Hepatic stellate cell (primary cell): ENCODE measurements at regions not wholly inside any gene's neighbourhood (a gene's known extent, or its start where the extent isn't known, plus 50 kb on each side); places are given as distances from the start of the nearest gene placed in this dataset.
"Not testable (repeated sequence)": the region's sequence is repeated elsewhere in the genome, so short reads cannot be mapped to it uniquely, and the experiment has no call there.

Experiments used
- DNase-seq: peaks from one replicate; pipeline ENCODE4 v3.0.0; 2011; ENCODE audit warnings: low spot score

DNA sequence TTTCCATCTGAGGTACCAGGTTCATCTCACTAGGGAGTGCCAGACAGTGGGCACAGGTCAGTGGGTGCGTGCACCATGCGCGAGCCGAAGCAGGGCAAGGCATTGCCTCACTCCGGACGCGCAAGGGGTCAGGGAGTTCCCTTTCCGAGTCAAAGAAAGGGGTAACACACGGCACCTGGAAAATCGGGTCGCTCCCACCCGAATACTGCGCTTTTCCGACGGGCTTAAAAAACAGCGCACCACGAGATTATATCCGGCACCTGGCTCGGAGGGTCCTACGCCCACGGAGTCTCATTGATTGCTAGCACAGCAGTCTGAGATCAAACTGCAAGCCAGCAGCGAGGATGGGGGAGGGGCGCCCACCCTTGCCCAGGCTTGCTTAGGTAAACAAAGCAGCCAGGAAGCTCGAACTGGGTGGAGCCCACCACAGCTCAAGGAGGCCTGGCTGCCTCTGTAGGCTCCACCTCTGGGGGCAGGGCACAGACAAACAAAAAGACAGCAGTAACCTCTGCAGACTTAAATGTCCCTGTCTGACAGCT, 242.5 kb downstream of the CYLC2 start:
- DNase-seq: not testable (repeated sequence)

DNA sequence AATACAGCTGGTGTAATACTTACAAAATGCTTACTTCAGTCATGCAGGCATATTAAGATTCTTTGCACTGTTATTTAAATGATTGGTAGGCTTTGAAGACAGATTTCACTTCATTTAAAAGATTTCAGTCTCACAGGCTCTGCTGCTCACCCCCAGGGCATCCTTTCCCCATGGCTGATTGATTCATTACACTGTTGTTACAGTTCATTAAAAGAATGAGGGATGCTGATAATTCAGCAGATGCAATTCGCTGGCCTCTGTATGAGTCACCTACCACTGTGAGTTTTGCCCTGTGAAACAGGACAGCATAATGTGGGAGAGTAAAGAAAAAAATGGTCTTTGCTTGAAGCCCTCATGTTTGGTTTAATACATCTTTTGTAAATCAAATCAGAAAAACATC, 246.9 kb downstream of the CYLC2 start:
- DNase-seq: no peak

DNA sequence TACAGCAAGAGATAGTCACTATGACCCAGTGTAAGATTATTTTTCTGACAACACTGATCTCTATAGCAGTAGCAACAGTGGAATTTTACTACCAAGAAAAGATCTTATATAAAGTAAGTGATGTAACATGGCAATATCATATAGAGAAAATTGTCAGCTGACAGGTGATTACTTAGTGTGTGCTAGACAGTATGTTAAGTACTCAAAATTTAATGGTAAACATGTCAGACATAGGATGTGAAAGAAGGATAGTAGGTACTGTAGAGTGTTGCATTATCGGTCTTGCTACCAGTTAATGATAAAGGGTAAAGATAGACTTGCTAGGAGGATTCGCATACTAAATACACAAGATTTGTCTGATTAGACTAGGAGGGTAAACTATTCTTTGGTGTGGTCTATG, 247.4 kb downstream of the CYLC2 start:
- DNase-seq: no peak

DNA sequence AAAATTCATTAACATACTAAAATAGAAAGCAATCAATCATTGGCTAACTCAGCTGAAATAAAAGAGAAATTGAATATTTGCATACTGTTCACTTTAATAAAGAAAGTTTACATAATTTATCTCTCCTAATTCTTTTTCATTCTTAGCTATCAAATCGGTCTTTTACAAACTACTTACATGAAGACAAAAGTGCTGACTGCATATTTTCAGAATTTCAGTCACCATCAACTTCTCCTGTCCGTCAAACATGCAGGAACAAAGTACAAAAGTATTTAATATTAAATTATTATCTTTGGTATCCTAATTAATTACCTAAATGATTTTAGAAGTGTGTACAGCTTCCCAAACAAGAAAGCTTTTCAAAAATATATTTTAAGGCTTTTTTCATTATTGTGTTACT, 248.4 kb downstream of the CYLC2 start:
- no peak for DNase-seq

DNA sequence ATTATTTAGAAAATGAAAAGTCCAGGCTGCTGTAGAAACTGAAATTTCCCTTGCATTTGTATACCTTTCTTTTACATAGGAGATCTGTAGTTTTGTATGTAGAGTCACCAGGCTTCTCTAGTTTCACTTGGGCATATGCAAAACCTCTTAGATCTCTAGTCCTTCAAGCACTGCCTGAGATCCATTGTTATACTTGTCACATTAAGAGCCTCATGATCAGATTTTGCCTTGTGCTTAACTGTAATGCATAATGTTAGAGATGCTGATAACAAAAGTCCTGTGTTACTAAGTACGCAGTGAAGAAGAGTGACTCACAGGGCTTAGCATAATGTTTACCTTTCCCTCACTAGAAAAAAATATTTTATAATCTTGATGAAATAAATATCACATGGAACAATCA, 250.2 kb downstream of the CYLC2 start:
- DNase-seq: no peak

DNA sequence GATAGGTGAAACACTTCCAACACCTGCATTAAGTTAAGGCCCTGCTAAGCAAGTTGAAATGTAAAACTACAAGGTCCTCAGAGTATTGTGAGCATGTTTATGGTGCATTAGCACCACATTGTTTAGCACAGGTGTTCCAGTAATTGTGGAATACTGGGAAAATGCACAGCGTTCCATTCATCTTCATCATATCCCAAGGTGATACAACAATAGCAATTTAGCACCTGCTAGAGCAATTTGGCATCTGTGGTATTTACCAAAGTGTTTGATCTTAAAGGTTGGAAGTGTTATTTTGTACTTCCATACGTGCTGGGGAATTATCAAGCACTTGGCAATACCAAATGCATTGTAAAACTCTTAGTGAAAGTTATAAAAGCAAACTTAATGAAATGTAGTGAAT, 266.8 kb downstream of the CYLC2 start:
- DNase-seq: no peak

DNA sequence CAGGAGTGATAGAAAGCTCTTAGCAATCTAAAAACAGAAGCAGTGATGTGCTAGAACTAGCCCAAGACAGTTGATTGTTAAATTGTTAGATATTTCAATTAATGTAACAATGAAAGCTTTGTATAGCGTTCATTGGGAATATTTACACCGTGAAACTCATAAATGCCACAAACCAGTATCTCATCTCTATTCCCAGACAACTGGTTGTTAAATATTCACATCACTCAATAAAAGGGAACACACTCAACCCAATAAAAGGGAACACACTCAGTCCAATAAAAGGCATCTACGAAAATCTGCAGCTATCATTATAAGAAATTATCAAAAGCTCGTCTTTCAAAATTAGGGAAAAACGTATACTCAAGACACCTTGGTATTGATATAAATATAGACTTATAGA, 270.9 kb downstream of the CYLC2 start:
- no peak for DNase-seq

DNA sequence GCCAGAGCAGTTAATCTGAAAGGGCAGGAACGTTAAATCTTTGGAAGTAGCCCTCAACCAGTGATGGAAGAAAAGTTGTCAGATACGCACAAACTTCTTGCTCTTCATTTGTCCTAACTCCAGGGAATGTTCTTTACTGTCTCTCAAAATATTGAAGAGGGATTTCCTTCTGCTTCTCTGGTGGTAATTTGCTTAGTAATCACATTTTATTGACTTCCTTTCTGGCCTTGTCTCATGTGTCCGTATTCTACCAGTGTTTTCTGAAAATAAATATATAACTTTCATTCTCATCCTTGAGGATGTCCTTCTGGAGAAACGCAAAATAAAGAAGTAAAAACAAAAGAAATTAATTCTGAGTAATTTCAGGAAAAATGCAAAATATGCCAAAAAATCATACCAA, 282.1 kb downstream of the CYLC2 start:
- DNase-seq: no peak

DNA sequence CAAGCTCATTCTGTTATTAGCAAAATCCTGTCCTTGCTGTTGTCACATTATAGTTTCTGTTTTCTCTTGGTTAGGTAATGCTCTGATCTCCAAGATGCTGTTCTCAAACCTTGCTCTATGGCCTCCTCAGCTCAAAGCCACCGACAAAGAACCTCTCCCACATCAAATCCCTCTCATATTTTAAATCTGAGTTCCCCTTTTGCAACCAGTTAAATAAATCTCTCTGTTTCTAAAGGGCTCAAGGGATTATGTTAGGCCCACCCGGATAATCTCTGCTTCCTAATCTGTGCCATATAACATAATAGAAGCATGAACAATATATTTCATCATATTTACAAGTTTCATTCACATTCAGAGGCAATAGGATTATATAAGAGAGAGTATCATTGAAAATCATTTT, 286.0 kb downstream of the CYLC2 start:
- DNase-seq: no peak

DNA sequence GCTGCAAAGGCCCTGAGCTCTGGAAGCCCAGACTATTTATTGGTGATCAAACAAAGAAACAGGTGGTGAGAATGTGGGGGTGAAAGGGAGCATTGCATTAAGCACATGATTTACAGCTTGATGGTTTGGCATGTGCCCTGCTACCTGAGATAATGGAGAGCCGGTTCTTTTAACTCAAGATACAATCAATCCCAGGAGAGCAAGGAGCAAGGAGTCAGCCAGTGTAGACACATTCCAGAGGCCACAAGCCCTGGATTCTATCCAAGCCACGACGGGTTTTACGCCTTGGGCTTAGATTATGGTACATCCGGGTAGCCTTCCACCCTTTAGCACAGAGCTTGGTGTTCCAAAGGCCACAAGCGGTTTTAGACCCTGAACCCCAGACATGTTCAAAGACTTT, 292.2 kb downstream of the CYLC2 start:
- DNase-seq: no peak

DNA sequence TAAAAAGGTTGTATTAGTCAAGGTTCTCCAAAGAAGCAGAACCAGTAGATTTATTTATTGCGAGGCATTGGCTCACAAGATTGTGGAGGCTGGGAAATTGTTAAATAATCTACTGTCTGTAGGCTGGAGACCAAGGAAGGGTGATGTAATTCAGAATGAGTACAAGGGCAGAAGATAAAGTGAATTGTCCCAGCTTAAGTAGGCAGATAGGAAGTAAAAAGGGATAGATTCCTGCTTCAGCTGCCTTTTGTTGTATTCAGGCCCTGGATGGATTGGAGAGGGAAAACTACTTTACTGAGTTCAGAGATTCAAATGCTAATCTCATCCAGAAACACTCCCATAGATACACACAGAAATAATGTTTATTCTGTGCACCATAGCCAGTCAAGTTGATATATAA, 301.1 kb downstream of the CYLC2 start:
- DNase-seq: no peak

DNA sequence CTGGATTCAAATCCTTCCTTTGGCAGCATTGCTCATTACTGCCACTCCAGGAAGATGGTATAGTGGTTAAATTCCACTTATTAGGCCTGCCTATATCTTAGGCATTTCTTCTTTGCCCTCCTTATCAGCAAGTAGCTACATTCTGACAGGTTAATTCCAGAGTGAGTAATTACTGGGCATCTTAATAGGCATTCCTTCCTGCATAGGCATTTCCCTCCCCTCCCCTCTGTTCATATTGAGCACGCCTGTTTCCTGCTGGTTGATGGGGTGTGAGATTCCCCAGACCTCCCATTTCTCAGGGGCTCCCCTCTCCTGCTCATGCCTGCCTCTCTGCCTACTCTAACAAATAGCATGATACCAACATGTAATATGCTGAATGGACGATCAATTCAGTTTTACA, 305.9 kb downstream of the CYLC2 start:
- DNase-seq: no peak

DNA sequence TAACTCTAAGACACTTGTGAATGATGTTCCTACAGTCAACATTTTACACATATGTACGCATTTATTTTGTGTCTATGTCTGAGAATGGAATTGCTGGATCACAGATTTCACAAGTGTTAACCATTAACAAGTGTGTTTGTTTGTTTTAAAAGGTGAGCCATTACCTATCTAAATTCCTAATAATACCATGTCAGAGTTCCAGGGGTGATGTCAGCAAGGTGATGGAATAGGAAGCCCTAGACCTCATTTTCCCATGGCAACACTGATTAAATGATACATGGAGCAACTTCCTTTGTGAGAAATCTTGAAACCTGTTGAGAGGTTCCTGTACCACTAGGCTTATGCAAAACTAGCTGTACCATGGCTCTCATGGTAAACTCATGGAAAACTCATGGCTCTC, 309.7 kb downstream of the CYLC2 start:
- no peak for DNase-seq

DNA sequence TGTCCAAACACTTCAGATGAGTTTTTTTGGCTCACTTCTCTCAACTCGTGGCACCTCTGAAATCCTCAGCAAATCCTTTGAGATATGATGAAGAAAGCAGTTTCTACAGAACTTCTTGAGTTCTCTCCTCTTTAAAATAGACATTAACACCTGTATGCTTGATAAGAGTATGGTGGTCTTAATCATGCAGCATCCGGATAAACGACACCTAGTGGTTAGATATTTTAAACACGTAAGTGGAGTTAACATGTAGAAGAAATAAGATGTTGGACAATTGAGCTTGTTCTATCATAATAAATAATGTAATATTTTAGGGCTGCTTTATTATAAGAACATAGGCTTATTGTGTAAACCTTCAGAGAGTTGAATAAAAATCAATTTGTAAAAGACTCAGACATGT, 324.8 kb downstream of the CYLC2 start:
- no peak for DNase-seq

DNA sequence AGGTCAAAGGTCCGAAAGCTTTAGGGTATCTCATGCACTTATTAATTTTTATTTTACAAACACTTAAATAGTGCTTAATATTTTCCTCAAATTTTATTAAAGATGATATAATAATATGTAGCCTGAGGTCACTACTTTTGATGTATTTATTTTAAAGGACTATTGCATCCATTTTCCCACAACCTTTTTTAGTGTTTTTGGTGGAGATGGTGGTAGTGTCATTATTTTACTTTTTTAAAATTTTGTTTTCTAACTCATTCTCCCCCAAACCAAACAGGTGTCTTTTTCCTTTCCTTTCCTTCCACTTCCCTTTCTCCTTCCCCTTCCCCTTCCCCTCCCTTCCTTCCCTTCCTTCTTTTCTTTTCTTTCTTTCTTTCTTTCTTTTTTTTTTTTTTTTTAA, 328.6 kb downstream of the CYLC2 start:
- no peak for DNase-seq

DNA sequence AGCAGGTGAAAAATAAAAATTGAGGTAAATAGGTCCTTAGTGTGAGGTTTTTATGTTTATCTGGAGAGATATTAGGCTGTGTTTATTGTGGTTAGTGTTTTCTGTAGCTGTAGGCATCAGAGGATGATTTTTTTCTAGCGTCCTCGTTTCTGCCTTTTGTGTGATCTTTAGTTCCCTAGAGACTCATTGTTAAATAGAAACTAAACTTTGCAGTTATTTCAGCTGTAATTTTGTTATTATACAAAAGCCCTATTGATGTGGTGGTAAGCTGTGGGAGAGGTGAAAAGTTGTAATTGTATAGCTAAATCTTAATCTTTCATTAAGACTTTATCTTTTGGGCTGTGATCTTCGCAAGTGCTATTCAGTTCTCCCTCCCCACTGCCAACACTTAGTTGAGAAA, 340.3 kb downstream of the CYLC2 start:
- DNase-seq: no peak

DNA sequence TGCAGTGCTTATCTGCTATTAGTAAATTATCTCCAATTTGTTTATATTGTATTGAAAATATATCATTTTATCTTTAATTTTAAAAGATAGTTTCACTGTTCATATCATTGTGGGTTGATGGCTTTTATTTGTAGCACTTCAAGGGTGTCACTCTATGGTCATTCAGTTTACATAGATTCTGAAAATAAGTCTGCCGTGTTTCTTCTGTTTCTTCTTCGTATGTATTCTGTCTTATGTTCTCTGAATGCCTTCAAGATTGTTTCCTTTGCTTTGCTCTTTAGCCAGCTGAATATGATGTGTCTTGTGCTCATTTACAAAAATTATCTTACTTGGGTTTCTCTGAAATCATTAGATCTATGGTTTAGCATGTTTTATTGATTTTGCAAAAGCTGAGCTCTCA, 359.9 kb downstream of the CYLC2 start:
- DNase-seq: no peak

DNA sequence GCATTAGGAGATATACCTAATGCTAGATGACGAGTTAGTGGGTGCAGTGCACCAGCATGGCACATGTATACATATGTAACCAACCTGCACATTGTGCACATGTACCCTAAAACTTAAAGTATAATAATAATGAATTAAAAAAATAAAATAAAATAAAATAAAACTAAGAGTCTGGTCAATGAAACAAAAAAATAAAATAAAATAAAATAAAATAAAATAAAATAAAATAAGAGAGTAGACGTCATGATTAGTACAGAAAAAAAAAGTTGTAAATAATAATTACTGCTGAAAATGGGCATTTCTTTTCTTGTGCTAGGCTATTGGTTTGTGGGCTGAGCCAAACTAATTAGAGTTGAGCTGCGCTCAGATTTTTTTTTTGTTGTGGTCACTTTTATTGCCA, 362.8 kb downstream of the CYLC2 start:
- not testable (repeated sequence) for DNase-seq

DNA sequence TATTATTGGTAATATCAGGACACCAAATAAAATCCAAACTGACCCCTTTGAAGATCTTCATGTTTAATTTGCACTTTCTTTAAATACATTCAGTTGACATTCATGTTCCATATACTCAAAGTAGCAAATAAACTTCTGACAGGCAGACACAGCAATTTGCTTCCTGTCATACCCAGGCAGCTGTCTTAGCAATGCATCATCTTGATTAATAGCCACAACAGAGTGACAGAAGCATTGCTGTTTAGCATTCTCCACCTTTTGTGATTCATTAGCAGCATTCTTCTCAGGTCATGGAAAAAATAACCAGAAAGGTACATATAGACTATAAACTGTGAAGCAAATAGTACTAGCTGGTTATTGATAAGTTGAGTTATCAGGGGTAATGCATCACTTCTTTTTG, 366.8 kb downstream of the CYLC2 start:
- DNase-seq: no peak

DNA sequence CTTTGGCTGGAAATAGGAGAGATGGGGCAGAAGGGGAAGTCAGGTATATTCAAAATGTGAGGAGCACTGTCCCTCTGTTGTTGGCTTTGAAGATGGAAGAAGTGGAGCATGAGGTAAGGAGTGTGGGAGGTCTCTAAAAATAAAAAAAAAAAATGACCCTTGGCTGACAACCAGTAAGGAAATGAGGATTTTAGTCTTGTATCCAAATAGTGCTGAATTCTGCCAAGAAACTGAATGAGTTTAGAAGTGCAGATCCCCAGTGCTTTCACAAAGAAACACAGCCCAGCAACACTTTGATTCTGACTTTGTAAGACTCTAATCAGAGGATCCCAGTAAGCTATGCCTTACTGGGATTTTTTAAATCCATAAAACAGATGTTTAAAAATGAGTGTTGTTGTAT, 367.9 kb downstream of the CYLC2 start:
- no peak for DNase-seq

DNA sequence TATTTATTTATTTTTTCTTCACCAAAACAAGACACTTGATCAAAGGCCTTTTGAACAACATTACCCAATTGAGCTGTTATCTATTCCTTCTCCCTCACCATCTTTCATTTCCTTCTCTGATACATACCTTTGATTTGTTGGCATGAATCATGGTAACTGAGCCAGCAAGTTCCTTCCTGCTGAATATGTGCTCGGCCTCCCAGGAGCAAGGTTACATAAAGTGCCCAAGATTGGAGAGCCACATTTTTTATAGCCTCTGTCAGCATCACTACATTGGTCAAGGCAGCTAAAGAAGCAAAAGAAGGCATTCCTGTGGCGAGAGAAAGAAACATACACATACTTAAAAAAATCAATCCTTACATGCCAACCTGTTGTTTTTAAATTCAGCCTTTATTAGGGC, 369.6 kb downstream of the CYLC2 start:
- peak; percentile 26 for DNase-seq

DNA sequence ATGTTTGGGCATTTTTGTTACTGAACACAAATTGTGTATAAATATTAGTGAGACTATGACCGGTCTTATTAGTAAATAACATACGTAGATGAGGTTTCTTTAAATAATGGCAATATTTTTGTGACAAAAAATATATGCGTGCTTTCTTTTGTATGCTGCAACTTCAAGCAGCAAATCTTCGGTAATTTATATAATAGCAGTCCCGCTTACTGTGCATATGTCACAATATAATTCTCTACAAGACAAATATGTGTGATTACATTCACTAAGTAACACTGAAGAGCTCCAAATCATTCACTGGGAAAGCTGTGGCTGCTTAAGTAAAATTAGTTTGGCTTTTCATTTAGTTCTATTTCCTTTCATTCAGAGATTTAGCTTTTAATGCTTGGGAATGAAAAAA, 376.0 kb downstream of the CYLC2 start:
- no peak for DNase-seq

DNA sequence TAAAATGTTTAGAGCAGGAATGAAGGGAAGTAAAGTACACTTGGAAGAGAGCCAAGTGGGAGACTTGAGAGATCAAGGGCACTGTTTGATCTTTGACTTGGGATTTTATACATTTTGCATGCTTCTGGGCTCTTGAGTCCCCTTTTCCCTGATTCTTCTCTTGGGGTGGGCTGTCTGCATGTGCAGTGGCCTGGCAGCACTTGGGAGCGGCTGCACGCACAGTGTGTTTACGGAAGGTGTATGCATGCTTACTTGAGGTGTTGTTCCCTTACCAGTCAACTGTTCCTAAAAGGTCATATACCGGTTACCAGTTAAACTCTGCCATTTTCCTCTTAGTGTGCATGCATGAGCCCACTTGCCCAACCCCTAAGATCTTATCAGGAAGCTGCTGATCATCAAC, 377.7 kb downstream of the CYLC2 start:
- DNase-seq: no peak

DNA sequence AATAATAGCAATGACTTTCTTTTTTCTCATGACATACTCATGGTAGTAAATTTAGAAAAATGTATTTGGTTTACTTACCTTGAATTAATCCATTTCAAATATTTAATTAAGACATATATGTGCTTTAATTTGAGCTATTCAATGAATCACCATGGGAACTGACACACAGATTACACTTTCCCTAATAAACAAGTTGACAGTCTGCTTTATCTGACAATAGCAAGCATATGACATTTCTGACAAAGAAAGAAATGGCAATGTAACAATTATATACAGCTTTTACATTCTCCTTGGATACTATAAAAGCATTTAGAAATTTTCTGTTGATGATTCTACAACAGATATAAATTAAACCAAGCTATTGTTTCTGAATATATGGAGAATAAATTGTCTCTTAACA, 382.5 kb downstream of the CYLC2 start:
- no peak for DNase-seq
